ENCODE measurements at regions not wholly inside any gene's neighbourhood (a gene's known extent, or its start where the extent isn't known, plus 50 kb on each side); places are given as distances from the start of the nearest gene placed in this dataset.

DNA sequence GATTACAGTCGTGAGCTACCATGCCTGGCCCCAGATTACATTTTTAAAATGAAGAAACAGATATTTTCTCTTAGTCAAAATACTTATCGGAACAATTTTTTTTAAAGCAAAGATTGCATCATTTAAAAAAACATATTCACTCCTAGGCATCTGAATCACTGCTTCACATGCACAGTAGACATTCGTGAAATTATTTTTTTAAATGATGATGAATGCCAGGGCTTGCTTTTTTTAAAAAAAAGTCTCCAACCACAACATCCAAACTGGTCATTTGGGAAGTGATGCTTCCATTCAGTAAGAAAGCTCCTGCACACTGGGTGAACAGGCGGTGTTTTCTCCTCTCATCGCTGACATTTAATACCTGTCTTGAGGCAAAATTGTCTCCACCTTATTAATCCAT is 223.0 kb upstream of the DMRT1 start:
- TF ChIP-seq KDM1A (IDR thresholded peaks at IDR 0.05; ENCODE audit: borderline replicate concordance) (no peak), NR2F1 (conservative IDR thresholded peaks at IDR 0.05) (no peak), JUND (IDR thresholded peaks at IDR 0.05; ENCODE audit: low read depth, low read length) (no peak), ETV6 (conservative IDR thresholded peaks at IDR 0.05 in 1 of 2, IDR thresholded peaks at IDR 0.05 in 1 of 2; ENCODE audit: borderline replicate concordance in 1 of 2, low read depth in 1 of 2) (no peak), RAD21 (IDR thresholded peaks at IDR 0.05; ENCODE audit: insufficient read depth, low read depth, low read length) (no peak), BRCA1 (IDR thresholded peaks at IDR 0.05; ENCODE audit: low read depth, low read length) (no peak), TAF1 (IDR thresholded peaks at IDR 0.05; ENCODE audit: borderline replicate concordance, low read depth, low read length) (no peak), ASH2L (IDR thresholded peaks at IDR 0.05; ENCODE audit: borderline replicate concordance, low read depth) (no peak), CHD2 (IDR thresholded peaks at IDR 0.05; ENCODE audit: borderline replicate concordance, low read depth, low read length) (no peak), EZH2 (IDR thresholded peaks at IDR 0.05; ENCODE audit: borderline replicate concordance, control insufficient read depth, low read depth, low read length) (no peak), ATF7 (IDR thresholded peaks at IDR 0.05; ENCODE audit: low read depth) (no peak)
- TF ChIP-seq, protein P1, sequence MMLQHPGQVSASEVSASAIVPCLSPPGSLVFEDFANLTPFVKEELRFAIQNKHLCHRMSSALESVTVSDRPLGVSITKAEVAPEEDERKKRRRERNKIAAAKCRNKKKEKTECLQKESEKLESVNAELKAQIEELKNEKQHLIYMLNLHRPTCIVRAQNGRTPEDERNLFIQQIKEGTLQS (IDR thresholded peaks at IDR 0.05; ENCODE audit: borderline replicate concordance, extremely low read depth, low read depth, low read length): no peak
- TF ChIP-seq, protein P2, sequence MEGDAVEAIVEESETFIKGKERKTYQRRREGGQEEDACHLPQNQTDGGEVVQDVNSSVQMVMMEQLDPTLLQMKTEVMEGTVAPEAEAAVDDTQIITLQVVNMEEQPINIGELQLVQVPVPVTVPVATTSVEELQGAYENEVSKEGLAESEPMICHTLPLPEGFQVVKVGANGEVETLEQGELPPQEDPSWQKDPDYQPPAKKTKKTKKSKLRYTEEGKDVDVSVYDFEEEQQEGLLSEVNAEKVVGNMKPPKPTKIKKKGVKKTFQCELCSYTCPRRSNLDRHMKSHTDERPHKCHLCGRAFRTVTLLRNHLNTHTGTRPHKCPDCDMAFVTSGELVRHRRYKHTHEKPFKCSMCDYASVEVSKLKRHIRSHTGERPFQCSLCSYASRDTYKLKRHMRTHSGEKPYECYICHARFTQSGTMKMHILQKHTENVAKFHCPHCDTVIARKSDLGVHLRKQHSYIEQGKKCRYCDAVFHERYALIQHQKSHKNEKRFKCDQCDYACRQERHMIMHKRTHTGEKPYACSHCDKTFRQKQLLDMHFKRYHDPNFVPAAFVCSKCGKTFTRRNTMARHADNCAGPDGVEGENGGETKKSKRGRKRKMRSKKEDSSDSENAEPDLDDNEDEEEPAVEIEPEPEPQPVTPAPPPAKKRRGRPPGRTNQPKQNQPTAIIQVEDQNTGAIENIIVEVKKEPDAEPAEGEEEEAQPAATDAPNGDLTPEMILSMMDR (IDR thresholded peaks at IDR 0.05 in 2 of 3, conservative IDR thresholded peaks at IDR 0.05 in 1 of 3; ENCODE audit: control insufficient read depth in 2 of 3, extremely low read depth in 1 of 3, insufficient read depth in 1 of 3, low read depth in 3 of 3, low read length in 3 of 3): no peak

Data from GM12878 (cell line).